Spleen (tissue), 11 donors: ENCODE measurements at regions not wholly inside any gene's neighbourhood (a gene's known extent, or its start where the extent isn't known, plus 50 kb on each side); places are given as distances from the start of the nearest gene placed in this dataset.

Experiments
- DNase-seq: peaks from one replicate; pipeline ENCODE4 v3.0.0-alpha.2; 2020
- H3K27ac ChIP-seq, 8 donors: fragments of 200-600 bp; sonication (generic) in 7 of 8; 1 replicate in 4 of 8; 2 replicates in 4 of 8; pipeline versions ENCODE4 v1.5.0 to v1.8.0; 2016 to 2021; ENCODE audit warnings: inconsistent platforms in 4 of 8, mild to moderate bottlenecking in 4 of 8, moderate library complexity in 1 of 8
- H3K27me3 ChIP-seq, 7 donors: fragments of 200-600 bp; sonication (generic) in 6 of 7; replicated peaks in 1 of 7; 1 replicate in 4 of 7; 2 replicates in 3 of 7; pipeline versions ENCODE4 v1.5.0 to v1.8.0; 2016 to 2021; ENCODE audit warnings: inconsistent platforms in 3 of 7, mild to moderate bottlenecking in 1 of 7
- H3K36me3 ChIP-seq, 6 donors: fragments of 200-600 bp; sonication (generic) in 5 of 6; 1 replicate in 4 of 6; 2 replicates in 2 of 6; pipeline versions ENCODE4 v1.5.0 to v1.8.0; 2016 to 2021; ENCODE audit warnings: inconsistent platforms in 2 of 6
- H3K4me1 ChIP-seq, 6 donors: fragments of 200-600 bp; sonication (generic) in 5 of 6; 1 replicate in 3 of 6; 2 replicates in 3 of 6; pipeline versions ENCODE4 v1.5.0 to v1.8.0; 2016 to 2021; ENCODE audit warnings: inconsistent platforms in 3 of 6
- H3K4me3 ChIP-seq, 8 donors: fragments of 200-600 bp; sonication (generic) in 7 of 8; 1 replicate in 4 of 8; 2 replicates in 4 of 8; pipeline versions ENCODE4 v1.5.0 to v1.8.0; 2016 to 2021; ENCODE audit warnings: inconsistent platforms in 4 of 8, mild to moderate bottlenecking in 4 of 8, moderate library complexity in 2 of 8
- H3K9me3 ChIP-seq, 8 donors: fragments of 200-600 bp; sonication (generic) in 7 of 8; 1 replicate in 4 of 8; 2 replicates in 4 of 8; pipeline versions ENCODE4 v1.5.0 to v1.8.0; 2016 to 2021; ENCODE audit warnings: inconsistent platforms in 4 of 8
- CTCF ChIP-seq, 11 experiments: fragments of 200-600 bp in 7 of 11; fragments of 450-650 bp in 4 of 11; sonication (generic) in 4 of 11; IDR thresholded peaks in 8 of 11; conservative IDR thresholded peaks in 3 of 11; 1 replicate in 7 of 11; 2 replicates in 4 of 11; pipeline versions ENCODE4 v1.4.0 to v1.8.0; 2016 to 2021; ENCODE audit warnings: antibody characterized with exemption in 11 of 11, inconsistent platforms in 4 of 11, mild to moderate bottlenecking in 1 of 11
- POLR2A ChIP-seq, 3 donors: fragments of 450-650 bp; IDR thresholded peaks; one replicate each; pipeline ENCODE4 v1.5.1; 2017; ENCODE audit warnings: antibody characterized with exemption in 3 of 3, mild to moderate bottlenecking in 1 of 3
- POLR2AphosphoS5 ChIP-seq, 3 donors: sonication (generic); formaldehyde crosslinking; IDR thresholded peaks; one replicate each; pipeline ENCODE4 v1.5.1; 2017; ENCODE audit warnings: antibody characterized with exemption in 3 of 3
- WGBS, 5 donors: extraction: QIAGEN DNeasy Blood & Tissue Kit in 3 of 5; methylation state at CpG; one replicate each; pipeline versions ENCODE4 v1.1.5 to v1.1.7; 2013 to 2018; 5-methylcytosine and 5-hydroxymethylcytosine counted together
- intact Hi-C: fragments of 100-400 bp; cut with DNase I; formaldehyde crosslinking; loops from one replicate; pipeline ENCODE4 v1.15.0; 2023; ENCODE audit warnings: low total_unique reads
- donor health status: healthy with polysubstance abuse.
- donor health status: DM: no; HTN: no; CAD: no; lungs with moderate emphysema.
- donor health status: DM: no; HTN: no; CAD: no.
- donor health status: Bipolar disorder and iron deficiency.
- donor health status: healthy.
- donor health status: DM: no; HTN: no; CAD: no.
- donor health status: DM: yes; HTN: yes; CAD: no.

GRCh38 chr3:105948101-105948500 is 79.3 kb upstream of the CBLB start:
- H3K27ac ChIP-seq: no peak overlapping the region
- TF ChIP-seq POLR2A (IDR thresholded peaks at IDR 0.05) (no peak), POLR2AphosphoS5 (IDR thresholded peaks at IDR 0.05) (no peak), CTCF (IDR thresholded peaks at IDR 0.05 in 8 of 11, conservative IDR thresholded peaks at IDR 0.05 in 3 of 11) (no peak)
- H3K36me3 ChIP-seq: no peaks in the 10 kb centered on the region
- no peaks in the 10 kb centered on the region for H3K4me1 ChIP-seq
- 82 to 92% (median 87%) methylated on average over 2 of the region's 2 CpGs for WGBS, 5 donors
- DNase-seq: no peak
- no peaks in the 10 kb centered on the region for H3K9me3 ChIP-seq
- intact Hi-C loops: no loop called here
- no peak overlapping the region for H3K4me3 ChIP-seq
- H3K27me3 ChIP-seq: no peaks in the 10 kb centered on the region

- Histone ChIP-seq H3K4me1 (no peaks in the 10 kb centered on the region), H3K9me3 (no peaks in the 10 kb centered on the region), H3K36me3 (no peaks in the 10 kb centered on the region), H3K27me3 (no peaks in the 10 kb centered on the region), H3K27ac (no peak overlapping the region), H3K4me3 (no peak overlapping the region)
- WGBS, 5 donors: 77 to 92% (median 80%) methylated on average over 2 of the region's 2 CpGs
- intact Hi-C loops: no loop called here
- no peak for TF ChIP-seq POLR2A (IDR thresholded peaks at IDR 0.05)
- no peak for TF ChIP-seq CTCF (IDR thresholded peaks at IDR 0.05 in 8 of 11, conservative IDR thresholded peaks at IDR 0.05 in 3 of 11)
- no peak for TF ChIP-seq POLR2AphosphoS5 (IDR thresholded peaks at IDR 0.05)
- no peak for DNase-seq
These were observed 82.2 kb upstream of the CBLB start for GRCh38 chr3:105950881-105951600.

GRCh38 chr3:105953831-105954230 is 85.0 kb upstream of the CBLB start:
- TF ChIP-seq POLR2AphosphoS5 (IDR thresholded peaks at IDR 0.05): no peak
- no peak for TF ChIP-seq CTCF (IDR thresholded peaks at IDR 0.05 in 8 of 11, conservative IDR thresholded peaks at IDR 0.05 in 3 of 11)
- TF ChIP-seq POLR2A (IDR thresholded peaks at IDR 0.05): no peak
- Histone ChIP-seq H3K4me3 (no peak overlapping the region), H3K27me3 (no peaks in the 10 kb centered on the region), H3K9me3 (no peaks in the 10 kb centered on the region), H3K4me1 (no peaks in the 10 kb centered on the region), H3K36me3 (no peaks in the 10 kb centered on the region), H3K27ac (no peak overlapping the region)
- DNase-seq: no peak
- intact Hi-C loops: no loop called here
- WGBS, 5 donors: 84 to 100% (median 96%) methylated on average over 1 of the region's 1 CpG

GRCh38 chr3:105956306-105956705 is 87.5 kb upstream of the CBLB start:
- Histone ChIP-seq H3K36me3 (no peaks in the 10 kb centered on the region), H3K4me1 (no peaks in the 10 kb centered on the region), H3K27ac (no peak overlapping the region), H3K9me3 (no peaks in the 10 kb centered on the region), H3K4me3 (no peak overlapping the region), H3K27me3 (no peaks in the 10 kb centered on the region)
- 85 to 94% (median 92%) methylated on average over 1 of the region's 1 CpG for WGBS, 5 donors
- no peak for DNase-seq
- intact Hi-C loops: no loop called here
- TF ChIP-seq CTCF (IDR thresholded peaks at IDR 0.05 in 8 of 11, conservative IDR thresholded peaks at IDR 0.05 in 3 of 11) (no peak), POLR2AphosphoS5 (IDR thresholded peaks at IDR 0.05) (no peak), POLR2A (IDR thresholded peaks at IDR 0.05) (no peak)
